CD4-positive, alpha-beta T cell treated with Interleukin-21 for 1 hour (primary cell): ENCODE measurements at regions not wholly inside any gene's neighbourhood (a gene's known extent, or its start where the extent isn't known, plus 50 kb on each side); places are given as distances from the start of the nearest gene placed in this dataset.

Experiments
- DNase-seq: peaks from one replicate; pipeline ENCODE4 v3.0.0-alpha.2; 2020

GRCh38 chr10:130434446-130435385 lies 298.5 kb downstream of the GLRX3 start:
- DNase-seq: no peak

DNA sequence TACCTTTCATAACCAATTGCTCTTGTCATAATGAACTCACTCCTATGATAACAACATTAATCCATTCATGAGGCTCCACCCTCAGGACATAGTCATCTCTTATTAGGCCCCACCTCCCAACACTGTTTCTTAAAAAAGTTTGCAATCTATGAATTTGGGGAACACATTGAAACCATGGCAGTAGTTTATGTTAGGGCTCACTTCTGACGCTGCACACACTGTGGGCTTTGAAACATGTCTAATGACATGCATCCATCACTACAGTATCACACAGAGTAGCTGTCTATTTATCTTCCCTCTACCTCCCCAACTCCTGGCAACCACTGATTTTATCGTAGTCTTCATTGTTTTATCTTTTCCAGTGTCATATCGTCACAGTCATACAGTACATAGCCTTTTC lies 299.8 kb downstream of the GLRX3 start:
- no peak for DNase-seq

DNA sequence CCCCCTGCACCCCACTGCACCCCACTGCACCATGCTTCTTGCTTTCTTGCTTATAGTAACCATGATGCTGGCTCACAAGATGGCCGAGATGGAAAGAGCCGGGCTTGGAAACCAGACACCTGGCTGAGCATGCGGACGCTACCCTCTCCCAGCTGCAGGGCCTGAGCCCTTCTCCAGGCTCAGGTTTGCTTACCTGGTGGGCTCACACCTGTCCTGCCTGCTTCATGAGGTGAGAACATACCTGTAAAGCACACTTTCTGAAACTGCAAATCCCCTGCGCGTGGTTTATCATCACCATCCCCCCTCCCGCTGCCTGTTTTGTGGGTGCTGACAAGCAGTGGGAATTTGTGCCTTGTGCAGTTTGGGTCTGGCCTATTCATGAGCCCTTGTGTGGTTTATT lies 302.7 kb downstream of the GLRX3 start:
- no peak for DNase-seq

GRCh38 chr10:130439766-130440165 lies 303.6 kb downstream of the GLRX3 start:
- DNase-seq: no peak

- no peak for DNase-seq
These were observed 304.3 kb downstream of the GLRX3 start for GRCh38 chr10:130440494-130440893.

DNA sequence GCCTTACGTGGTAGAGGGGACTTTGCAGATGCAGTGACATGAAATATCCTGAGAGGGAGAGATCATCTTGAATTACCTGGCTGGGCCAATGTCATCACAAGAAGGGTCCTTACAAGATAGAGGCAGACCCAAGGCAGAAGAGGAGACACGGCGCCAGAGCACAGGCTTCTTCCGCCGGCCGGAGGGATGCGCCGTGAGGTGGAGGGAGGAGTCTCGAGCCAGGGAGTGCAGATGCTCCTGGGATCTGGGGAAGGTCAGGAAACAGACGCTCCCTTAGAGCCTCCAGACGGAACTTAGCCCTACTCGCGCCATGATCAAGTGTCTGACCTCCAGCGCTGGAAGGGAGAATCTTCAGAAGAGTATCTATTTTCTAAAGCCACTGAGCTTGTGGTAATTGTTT lies 304.8 kb downstream of the GLRX3 start:
- no peak for DNase-seq

DNA sequence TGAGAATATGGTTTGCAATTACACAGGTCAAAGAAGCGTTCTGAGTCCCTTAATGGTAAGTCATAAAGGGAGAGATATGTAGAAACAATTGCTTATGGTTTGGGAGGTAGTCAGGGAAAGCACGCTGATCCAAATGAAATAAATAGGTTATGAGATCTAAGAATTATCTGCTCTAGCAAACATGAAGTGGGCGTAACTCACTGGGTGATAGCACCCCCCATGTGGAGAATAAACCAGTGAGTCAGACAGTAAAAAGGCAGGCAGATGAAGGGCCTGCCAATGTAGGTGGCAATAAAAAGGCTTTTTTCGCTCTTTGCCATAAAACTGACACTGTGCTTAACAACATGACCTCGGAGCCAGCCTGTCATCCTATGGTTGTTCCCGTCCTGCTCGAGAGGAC lies 306.9 kb downstream of the GLRX3 start:
- DNase-seq: no peak

GRCh38 chr10:130453036-130453720 lies 317.0 kb downstream of the GLRX3 start:
- DNase-seq: no peak

DNA sequence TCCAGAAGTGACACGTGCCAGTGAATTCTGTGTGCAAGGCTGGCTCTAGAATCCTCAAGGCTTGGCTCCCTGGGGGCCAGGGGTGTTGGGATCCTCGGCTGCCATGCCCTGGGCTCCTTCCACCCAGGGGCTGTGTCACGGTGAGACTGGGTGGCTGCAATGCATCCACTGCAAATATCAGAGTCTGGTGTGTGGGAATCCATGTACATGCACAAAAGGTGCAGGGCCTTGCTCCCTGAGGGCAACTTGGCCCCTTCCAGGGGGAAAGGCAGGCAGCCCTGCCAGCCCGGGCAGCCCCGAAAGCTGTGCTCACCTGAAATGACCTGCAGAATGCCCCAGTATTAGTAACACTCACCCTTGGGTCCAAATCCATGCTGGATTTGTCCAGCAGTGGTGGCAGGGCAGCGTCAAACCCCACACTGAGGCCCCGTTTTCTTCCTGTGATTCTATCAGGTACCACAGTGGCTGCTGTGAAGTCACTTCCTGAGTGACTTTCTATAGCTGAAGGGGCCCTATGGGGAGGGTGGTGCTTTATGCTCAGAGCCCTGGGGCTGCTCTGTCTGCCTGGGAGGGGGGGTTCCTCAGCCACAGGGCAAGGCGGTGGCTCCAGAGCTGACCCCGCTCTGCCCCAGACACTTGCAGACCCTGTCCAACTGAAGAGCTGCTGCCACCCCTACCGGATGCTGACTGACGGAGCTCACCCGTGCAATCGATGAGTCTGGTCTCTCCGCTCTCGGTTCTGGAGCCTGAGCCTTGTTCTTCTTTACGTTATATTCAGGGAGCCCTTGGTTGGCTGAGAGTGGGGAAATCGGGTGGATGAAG lies 317.7 kb downstream of the GLRX3 start:
- DNase-seq: no peak

GRCh38 chr10:130454543-130455000 lies 318.4 kb downstream of the GLRX3 start:
- DNase-seq: no peak

GRCh38 chr10:130455111-130455695 lies 319.0 kb downstream of the GLRX3 start:
- DNase-seq: no peak

GRCh38 chr10:130455791-130456190 lies 319.6 kb downstream of the GLRX3 start:
- DNase-seq: no peak

- no peak for DNase-seq
These were observed 320.4 kb downstream of the GLRX3 start for GRCh38 chr10:130456616-130457015.

GRCh38 chr10:130458509-130458908 lies 322.3 kb downstream of the GLRX3 start:
- DNase-seq: no peak

GRCh38 chr10:130459011-130459410 lies 322.8 kb downstream of the GLRX3 start:
- DNase-seq: no peak

DNA sequence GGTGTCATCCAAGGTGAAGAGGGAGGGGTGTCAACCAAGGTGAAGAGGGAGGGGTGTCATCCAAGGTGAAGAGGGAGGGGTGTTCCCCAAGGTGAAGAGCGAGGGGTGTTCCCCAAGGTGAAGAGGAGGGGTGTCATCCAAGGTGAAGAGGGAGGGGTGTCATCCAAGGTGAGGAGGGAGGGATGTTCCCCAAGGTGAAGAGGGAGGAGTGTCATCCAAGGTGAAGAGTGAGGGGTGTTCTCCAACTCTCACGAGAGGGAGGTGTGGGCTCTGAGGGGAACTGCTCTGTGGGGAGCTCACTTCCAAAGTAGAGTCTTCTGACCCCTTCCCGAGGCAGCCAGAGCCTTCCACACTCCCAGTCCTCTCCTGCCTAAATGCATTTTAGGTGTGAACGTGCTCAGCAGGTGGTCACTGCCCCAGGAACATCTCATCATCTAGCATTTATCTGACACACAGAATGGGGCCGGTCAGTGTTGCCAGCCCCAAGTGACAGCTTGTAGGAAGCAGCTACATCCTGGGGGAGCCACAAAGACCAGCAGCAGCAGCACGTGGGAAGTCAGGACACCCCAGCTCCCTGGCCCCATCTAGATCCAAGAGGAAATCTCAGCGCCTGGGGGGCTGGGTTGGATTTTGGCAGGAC lies 323.8 kb downstream of the GLRX3 start:
- no peak for DNase-seq

DNA sequence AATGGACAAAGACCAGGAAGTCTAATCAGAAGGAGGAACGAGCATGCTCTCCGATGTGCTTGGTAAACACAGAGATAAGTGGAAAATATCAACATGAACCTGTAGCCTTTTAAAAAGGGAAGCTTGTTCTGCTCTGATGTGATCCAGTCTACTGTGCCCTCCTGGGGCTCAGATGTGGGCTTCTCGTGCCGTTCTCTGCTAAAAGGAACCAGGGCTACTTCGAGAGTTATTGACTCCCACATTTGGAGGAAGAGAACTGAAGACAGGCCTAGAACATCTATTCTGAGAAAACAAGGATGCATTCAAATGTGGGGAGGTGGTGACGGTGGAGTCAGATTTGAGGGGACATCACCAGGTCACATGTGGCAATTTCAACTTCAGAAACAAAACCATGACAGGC lies 325.4 kb downstream of the GLRX3 start:
- DNase-seq: no peak

DNA sequence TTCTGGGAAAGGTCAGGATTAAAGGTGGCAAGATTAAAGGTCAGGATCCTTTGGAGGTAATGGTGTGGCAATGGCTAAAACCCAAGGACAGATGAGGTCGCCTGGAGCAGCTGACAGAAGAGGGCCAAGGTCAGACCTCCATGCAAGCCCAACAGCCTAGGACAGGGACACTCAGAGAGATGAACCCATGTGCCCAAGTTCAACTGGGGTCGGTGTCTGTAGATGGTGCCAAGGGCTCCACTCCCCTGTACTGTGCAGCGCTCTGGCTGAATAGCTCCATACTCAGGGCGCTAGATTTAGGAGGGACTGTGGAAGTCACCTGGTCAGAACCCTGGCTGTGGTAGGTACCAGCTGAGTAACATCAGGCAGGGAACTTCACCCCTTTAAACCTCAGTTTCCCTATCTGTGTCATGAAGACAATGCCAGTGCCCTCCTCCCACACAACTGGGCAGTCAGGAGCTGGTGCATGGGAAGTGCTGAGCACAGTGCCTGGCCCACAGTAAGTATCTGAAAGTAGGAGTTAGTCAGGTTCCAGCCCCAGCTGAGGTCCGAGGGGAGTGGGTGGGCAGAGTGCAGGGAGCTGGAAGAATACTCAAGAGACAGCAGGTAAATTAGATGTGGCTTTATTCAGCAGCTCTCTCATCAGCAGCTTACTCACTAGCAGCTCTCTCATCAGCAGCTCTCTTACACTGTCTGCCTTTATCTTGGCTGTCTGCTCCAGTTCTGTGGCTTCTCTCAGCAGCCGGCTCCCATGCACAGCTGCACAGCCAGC lies 327.1 kb downstream of the GLRX3 start:
- DNase-seq: no peak

- no peak for DNase-seq
These were observed 327.7 kb downstream of the GLRX3 start for GRCh38 chr10:130463876-130464364.

- DNase-seq: no peak
These were observed 328.2 kb downstream of the GLRX3 start for GRCh38 chr10:130464426-130464825.

DNA sequence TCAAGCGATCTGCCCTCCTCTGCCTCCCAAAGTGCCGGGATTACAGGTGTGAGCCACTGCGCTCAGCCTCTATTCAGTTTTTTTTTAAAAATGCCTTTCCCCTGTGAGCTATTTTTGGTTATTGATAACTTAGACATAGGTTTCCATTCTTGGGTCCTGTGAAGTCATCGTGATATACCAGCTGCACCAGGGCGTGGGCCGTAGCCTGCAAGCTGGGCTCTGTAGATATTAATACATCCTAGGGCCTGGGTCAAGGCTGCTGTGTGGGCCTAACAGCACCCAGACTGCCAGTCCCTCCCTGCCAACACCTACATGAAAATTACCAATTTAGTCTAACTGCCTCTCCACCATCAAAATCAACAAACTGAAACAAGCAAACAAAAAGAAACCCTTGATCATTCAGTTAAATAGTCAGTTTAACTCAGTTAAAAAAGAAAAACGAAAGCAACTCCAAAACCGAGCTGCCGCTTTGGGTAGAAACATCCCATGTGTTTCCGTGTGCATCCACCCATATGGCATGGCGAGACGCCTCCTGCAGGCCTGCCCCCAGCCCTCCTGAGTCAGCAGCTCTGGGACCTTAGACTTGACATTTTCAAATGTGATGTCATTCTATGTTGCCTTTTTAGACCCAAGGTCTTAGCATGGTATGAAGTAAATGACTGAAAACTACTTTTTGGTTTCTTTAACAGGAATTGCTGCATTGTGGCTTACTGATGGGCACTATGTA lies 330.2 kb downstream of the GLRX3 start:
- DNase-seq: no peak
